Activated CD4-positive, alpha-beta T cell treated with anti-CD3 and anti-CD28 coated beads, Interleukin-2, amount 50 U/mL, for 16 hours (primary cell): ENCODE measurements at regions not wholly inside any gene's neighbourhood (a gene's known extent, or its start where the extent isn't known, plus 50 kb on each side); places are given as distances from the start of the nearest gene placed in this dataset.

Source experiments
- DNase-seq: peaks from one replicate; pipeline ENCODE4 v3.0.0-alpha.2; 2020

- no peak for DNase-seq
These were observed 804.5 kb upstream of the SOX9 start for GRCh38 chr17:71316176-71316897.

GRCh38 chr17:71320009-71320796 is 800.6 kb upstream of the SOX9 start:
- no peak for DNase-seq

GRCh38 chr17:71325117-71325516 is 795.7 kb upstream of the SOX9 start:
- no peak for DNase-seq

GRCh38 chr17:71325886-71326285 is 794.9 kb upstream of the SOX9 start:
- no peak for DNase-seq

- DNase-seq: no peak
These were observed 793.3 kb upstream of the SOX9 start for GRCh38 chr17:71327376-71328059.

GRCh38 chr17:71329310-71330098 is 791.3 kb upstream of the SOX9 start:
- no peak for DNase-seq

GRCh38 chr17:71330099-71330375 is 790.8 kb upstream of the SOX9 start:
- DNase-seq: no peak

- DNase-seq: no peak
These were observed 789.0 kb upstream of the SOX9 start for GRCh38 chr17:71331754-71332325.

- no peak for DNase-seq
These were observed 786.6 kb upstream of the SOX9 start for GRCh38 chr17:71334048-71334751.

GRCh38 chr17:71335212-71335611 is 785.6 kb upstream of the SOX9 start:
- no peak for DNase-seq

GRCh38 chr17:71337938-71338337 is 782.9 kb upstream of the SOX9 start:
- no peak for DNase-seq

GRCh38 chr17:71338396-71338795 is 782.4 kb upstream of the SOX9 start:
- no peak for DNase-seq

GRCh38 chr17:71339206-71339605 is 781.6 kb upstream of the SOX9 start:
- DNase-seq: no peak

- no peak for DNase-seq
These were observed 778.1 kb upstream of the SOX9 start for GRCh38 chr17:71342737-71343136.

GRCh38 chr17:71349908-71350600 is 770.8 kb upstream of the SOX9 start:
- DNase-seq: no peak

GRCh38 chr17:71360301-71360700 is 760.5 kb upstream of the SOX9 start:
- DNase-seq: no peak

- no peak for DNase-seq
These were observed 759.0 kb upstream of the SOX9 start for GRCh38 chr17:71361656-71362450.

- no peak for DNase-seq
These were observed 757.2 kb upstream of the SOX9 start for GRCh38 chr17:71363661-71364060.

GRCh38 chr17:71371809-71372208 is 749.0 kb upstream of the SOX9 start:
- no peak for DNase-seq

- no peak for DNase-seq
These were observed 744.9 kb upstream of the SOX9 start for GRCh38 chr17:71375948-71376347.

GRCh38 chr17:71376933-71377332 is 743.9 kb upstream of the SOX9 start:
- no peak for DNase-seq
